HCT116 (cell line): ENCODE measurements at regions not wholly inside any gene's neighbourhood (a gene's known extent, or its start where the extent isn't known, plus 50 kb on each side); places are given as distances from the start of the nearest gene placed in this dataset.

Source experiments
- ATAC-seq: fragments of 200-7000 bp; cut with Tn5 transposase; 2 replicates; pipeline ENCODE4 v1.9.1; 2020; ENCODE audit warnings: mild to moderate bottlenecking, moderate library complexity
- BruUV-seq: library from RNA; stranded (reverse); fragments of 400-500 nt; replicated peaks from 2 replicates; lab custom pipeline; 2021; lab: Mats Ljungman, UMichigan
- CTCF ChIA-PET: fragments of 300-600 bp; sonication (Branson Sonifier 250); formaldehyde crosslinking; loops from one replicate; lab custom pipeline; 2021; ENCODE audit warnings: antibody characterized with exemption; lab: Charles Lee
- POLR2A ChIA-PET: fragments of 300-600, 350-600 bp; sonication (Branson Sonifier 250); formaldehyde crosslinking; loops from one replicate; lab custom pipeline; 2021; ENCODE audit warnings: antibody characterized with exemption; lab: Charles Lee
- RAD21 ChIA-PET, 2 experiments: fragments of 300-600 bp; sonication (Branson Sonifier 250); formaldehyde crosslinking; loops; one replicate each; lab custom pipeline; 2023; ENCODE audit warnings: low total read pairs in 2 of 2; ENCODE audit not compliant: uncharacterized antibody in 2 of 2, unreplicated experiment in 2 of 2, low non-redundant PET in 1 of 2; lab: Charles Lee
- DNase-seq: peaks from one replicate; pipeline ENCODE4 v3.0.0-alpha.2; 2010; ENCODE audit warnings: low read depth, low spot score
- H2AFZ ChIP-seq: fragments of 200-600 bp; shearing (Covaris generic), sonication (generic); 2 replicates; pipeline ENCODE4 v1.6.1; 2017; ENCODE audit warnings: low read depth, mixed run types, mixed read lengths, antibody characterized with exemption, low read length; ENCODE audit not compliant: poor library complexity, severe bottlenecking
- H3K27ac ChIP-seq: 2 replicates; pipeline ENCODE4 v1.5.1; 2012; ENCODE audit warnings: low read depth, low read length
- H3K27me3 ChIP-seq: fragments of 200-600 bp; sonication (generic); 2 replicates; pipeline ENCODE4 v1.6.1; 2016; ENCODE audit warnings: mixed run types, low read length, mixed read lengths; ENCODE audit not compliant: insufficient read depth
- H3K36me3 ChIP-seq, 2 experiments: fragments of 200-500 bp in 1 of 2; fragments of 200-600 bp in 1 of 2; sonication (Bioruptor generic) in 1 of 2; sonication (generic) in 1 of 2; 2 replicates each; pipeline versions ENCODE4 v1.5.1 to v1.6.1; 2014 to 2016; ENCODE audit warnings: low read length in 2 of 2, inconsistent platforms in 1 of 2, mixed read lengths in 1 of 2, mixed run types in 1 of 2; ENCODE audit not compliant: insufficient read depth in 2 of 2, control insufficient read depth in 1 of 2
- H3K4me1 ChIP-seq, 2 experiments: fragments of 200-600 bp in 1 of 2; sonication (generic) in 1 of 2; 2 replicates each; pipeline versions ENCODE4 v1.5.1 to v1.6.1; 2012 to 2017; ENCODE audit warnings: low read length in 2 of 2, inconsistent platforms in 1 of 2, mild to moderate bottlenecking in 1 of 2, mixed read lengths in 1 of 2, mixed run types in 1 of 2, moderate library complexity in 1 of 2; ENCODE audit not compliant: insufficient read depth in 2 of 2, control insufficient read depth in 1 of 2
- H3K4me2 ChIP-seq: fragments of 200-600 bp; sonication (generic); 2 replicates; pipeline ENCODE4 v1.6.1; 2017; ENCODE audit warnings: mixed run types, low read length, mixed read lengths
- H3K4me3 ChIP-seq, 2 experiments: fragments of 200-600 bp in 1 of 2; sonication (generic) in 1 of 2; replicated peaks in 1 of 2; 2 replicates each; pipeline ENCODE4 v1.5.1; 2011 to 2016; ENCODE audit warnings: low read length in 2 of 2, control low read depth in 1 of 2, low read depth in 1 of 2, mild to moderate bottlenecking in 1 of 2, mixed read lengths in 1 of 2, mixed run types in 1 of 2
- H3K79me2 ChIP-seq: fragments of 200-600 bp; sonication (generic); 2 replicates; pipeline ENCODE4 v1.6.1; 2017; ENCODE audit warnings: mild to moderate bottlenecking, mixed run types, low read length, moderate library complexity, mixed read lengths; ENCODE audit not compliant: insufficient read depth
- H3K9ac ChIP-seq: fragments of 200-600 bp; sonication (generic); 2 replicates; pipeline ENCODE4 v1.6.1; 2016; ENCODE audit warnings: low read length, mixed read lengths
- H3K9me2 ChIP-seq: fragments of 200-600 bp; sonication (generic), shearing (Covaris generic); 2 replicates; pipeline ENCODE4 v1.6.1; 2017; ENCODE audit warnings: mixed run types, mild to moderate bottlenecking, moderate library complexity; ENCODE audit not compliant: insufficient read depth
- H3K9me3 ChIP-seq, 2 experiments: fragments of 200-500 bp in 1 of 2; fragments of 200-600 bp in 1 of 2; sonication (Bioruptor generic) in 1 of 2; sonication (generic) in 1 of 2; 2 replicates each; pipeline ENCODE4 v1.6.1; 2014 to 2017; ENCODE audit warnings: low read length in 2 of 2, mixed read lengths in 2 of 2, inconsistent platforms in 1 of 2, low read depth in 1 of 2, mild to moderate bottlenecking in 1 of 2, mixed run types in 1 of 2, moderate library complexity in 1 of 2; ENCODE audit not compliant: control insufficient read depth in 1 of 2, insufficient read depth in 1 of 2
- H4K20me1 ChIP-seq: fragments of 200-600 bp; sonication (generic), shearing (Covaris generic); 2 replicates; pipeline ENCODE4 v1.6.1; 2017; ENCODE audit warnings: mixed run types, mild to moderate bottlenecking, moderate library complexity; ENCODE audit not compliant: insufficient read depth
- CBX3 ChIP-seq: IDR thresholded peaks from 2 replicates; pipeline ENCODE4 v1.6.1; 2012; ENCODE audit warnings: low read depth
- CEBPB ChIP-seq: IDR thresholded peaks from 2 replicates; pipeline ENCODE4 v1.6.1; 2012; ENCODE audit warnings: low read depth
- EGR1 ChIP-seq: IDR thresholded peaks from 2 replicates; pipeline ENCODE4 v1.6.1; 2012; ENCODE audit warnings: low read depth
- EZH2 ChIP-seq: fragments of 200-600 bp; sonication (generic); IDR thresholded peaks from 2 replicates; pipeline ENCODE4 v1.6.1; 2017; ENCODE audit warnings: antibody characterized with exemption, mixed run types
- EZH2phosphoT487 ChIP-seq: fragments of 200-600 bp; IDR thresholded peaks from 2 replicates; pipeline ENCODE4 v1.6.1; 2018; ENCODE audit warnings: antibody characterized with exemption, borderline replicate concordance
- FOSL1 ChIP-seq: IDR thresholded peaks from 2 replicates; pipeline ENCODE4 v1.6.1; 2012; ENCODE audit warnings: low read depth
- JUND ChIP-seq: IDR thresholded peaks from 2 replicates; pipeline ENCODE4 v1.6.1; 2012
- MAX ChIP-seq: IDR thresholded peaks from 2 replicates; pipeline ENCODE4 v1.6.1; 2012
- POLR2A ChIP-seq: IDR thresholded peaks from 2 replicates; pipeline ENCODE4 v1.7.0; 2011; ENCODE audit warnings: borderline replicate concordance; ENCODE audit not compliant: insufficient read depth, insufficient read length; ENCODE audit errors: extremely low read depth
- POLR2AphosphoS5 ChIP-seq: IDR thresholded peaks from 2 replicates; pipeline ENCODE4 v1.6.1; 2011; ENCODE audit warnings: mild to moderate bottlenecking, low read depth, low read length, moderate library complexity
- RAD21 ChIP-seq: IDR thresholded peaks from 2 replicates; pipeline ENCODE4 v1.6.1; 2012; ENCODE audit warnings: low read depth, mild to moderate bottlenecking
- SIN3A ChIP-seq: IDR thresholded peaks from 2 replicates; pipeline ENCODE4 v1.6.1; 2012; ENCODE audit warnings: low read depth
- SP1 ChIP-seq: IDR thresholded peaks from 2 replicates; pipeline ENCODE4 v1.6.1; 2012; ENCODE audit warnings: low read depth
- SRF ChIP-seq: IDR thresholded peaks from 2 replicates; pipeline ENCODE4 v1.6.1; 2012; ENCODE audit warnings: low read depth
- TCF7L2 ChIP-seq: IDR thresholded peaks from 2 replicates; pipeline ENCODE4 v1.7.0; 2011; ENCODE audit warnings: borderline replicate concordance, inconsistent platforms; ENCODE audit not compliant: insufficient read depth, insufficient read length; ENCODE audit errors: extremely low read depth
- YY1 ChIP-seq: IDR thresholded peaks from 2 replicates; pipeline ENCODE4 v1.6.1; 2011; ENCODE audit warnings: low read length, low read depth, moderate library complexity, mild to moderate bottlenecking; ENCODE audit not compliant: insufficient replicate concordance; ENCODE audit errors: extremely low read depth
- ZFX ChIP-seq: fragments of 450-650 bp; IDR thresholded peaks from 2 replicates; pipeline ENCODE4 v1.6.1; 2017
- ZNF274 ChIP-seq: fragments of 200-500 bp; sonication (Bioruptor generic); IDR thresholded peaks from 2 replicates; pipeline ENCODE4 v1.6.1; 2014; ENCODE audit warnings: mild to moderate bottlenecking, low read depth, low read length, inconsistent platforms
- intact Hi-C: fragments of 100-400 bp; cut with micrococcal nuclease; formaldehyde crosslinking; loops from 2 replicates; pipeline ENCODE4 v1.10.0; 2022
- TF ChIP-seq, protein P1 (sequence below), 3 experiments: fragments of 200-600 bp in 1 of 3; sonication (generic) in 1 of 3; IDR thresholded peaks in 2 of 3; conservative IDR thresholded peaks in 1 of 3; 2 replicates each; pipeline ENCODE4 v1.5.1; 2012 to 2017; ENCODE audit warnings: low read depth in 2 of 3, low read length in 2 of 3, antibody characterized with exemption in 1 of 3, borderline replicate concordance in 1 of 3, control low read depth in 1 of 3, mild to moderate bottlenecking in 1 of 3, mixed read lengths in 1 of 3, mixed run types in 1 of 3, moderate library complexity in 1 of 3; ENCODE audit not compliant: insufficient read depth in 1 of 3
- TF ChIP-seq, protein P2 (sequence below): IDR thresholded peaks from 2 replicates; pipeline ENCODE4 v1.6.1; 2011; ENCODE audit warnings: mild to moderate bottlenecking, low read length, moderate library complexity; ENCODE audit not compliant: insufficient replicate concordance; ENCODE audit errors: extremely low read depth

GRCh38 chr10:2929480-2930258 lies 137.7 kb upstream of the PFKP start:
- peaks cover 20% of the 10 kb centered on the region for H3K27me3 ChIP-seq
- ChIA-PET POLR2A (no interaction called here), RAD21 (no interaction called here), CTCF (interaction anchor here (2.2 to 2.4 kb wide), 2 partner anchors 49 to 115 kb away, joined by 17 to 68 read pairs; no protein-coding TSS in a partner anchor)
- no peak overlapping the region for H3K27ac ChIP-seq
- H2AFZ ChIP-seq = no peak overlapping the region
- H3K79me2 ChIP-seq = no peaks in the 10 kb centered on the region
- TF ChIP-seq EZH2 (no peak), FOSL1 (no peak), SIN3A (no peak), MAX (no peak), TCF7L2 (no peak), CEBPB (no peak), JUND (no peak), CBX3 (no peak), SP1 (no peak), SRF (no peak), POLR2A (no peak), POLR2AphosphoS5 (no peak), ZNF274 (no peak), YY1 (no peak), RAD21 (no peak), EZH2phosphoT487 (no peak), ZFX (no peak), EGR1 (no peak)
- TF ChIP-seq, protein P1, sequence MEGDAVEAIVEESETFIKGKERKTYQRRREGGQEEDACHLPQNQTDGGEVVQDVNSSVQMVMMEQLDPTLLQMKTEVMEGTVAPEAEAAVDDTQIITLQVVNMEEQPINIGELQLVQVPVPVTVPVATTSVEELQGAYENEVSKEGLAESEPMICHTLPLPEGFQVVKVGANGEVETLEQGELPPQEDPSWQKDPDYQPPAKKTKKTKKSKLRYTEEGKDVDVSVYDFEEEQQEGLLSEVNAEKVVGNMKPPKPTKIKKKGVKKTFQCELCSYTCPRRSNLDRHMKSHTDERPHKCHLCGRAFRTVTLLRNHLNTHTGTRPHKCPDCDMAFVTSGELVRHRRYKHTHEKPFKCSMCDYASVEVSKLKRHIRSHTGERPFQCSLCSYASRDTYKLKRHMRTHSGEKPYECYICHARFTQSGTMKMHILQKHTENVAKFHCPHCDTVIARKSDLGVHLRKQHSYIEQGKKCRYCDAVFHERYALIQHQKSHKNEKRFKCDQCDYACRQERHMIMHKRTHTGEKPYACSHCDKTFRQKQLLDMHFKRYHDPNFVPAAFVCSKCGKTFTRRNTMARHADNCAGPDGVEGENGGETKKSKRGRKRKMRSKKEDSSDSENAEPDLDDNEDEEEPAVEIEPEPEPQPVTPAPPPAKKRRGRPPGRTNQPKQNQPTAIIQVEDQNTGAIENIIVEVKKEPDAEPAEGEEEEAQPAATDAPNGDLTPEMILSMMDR (IDR thresholded peaks at IDR 0.05 in 2 of 3, conservative IDR thresholded peaks at IDR 0.05 in 1 of 3; ENCODE audit: borderline replicate concordance in 1 of 3, insufficient read depth in 1 of 3, low read depth in 2 of 3, low read length in 2 of 3) = no peak
- TF ChIP-seq, protein P2, sequence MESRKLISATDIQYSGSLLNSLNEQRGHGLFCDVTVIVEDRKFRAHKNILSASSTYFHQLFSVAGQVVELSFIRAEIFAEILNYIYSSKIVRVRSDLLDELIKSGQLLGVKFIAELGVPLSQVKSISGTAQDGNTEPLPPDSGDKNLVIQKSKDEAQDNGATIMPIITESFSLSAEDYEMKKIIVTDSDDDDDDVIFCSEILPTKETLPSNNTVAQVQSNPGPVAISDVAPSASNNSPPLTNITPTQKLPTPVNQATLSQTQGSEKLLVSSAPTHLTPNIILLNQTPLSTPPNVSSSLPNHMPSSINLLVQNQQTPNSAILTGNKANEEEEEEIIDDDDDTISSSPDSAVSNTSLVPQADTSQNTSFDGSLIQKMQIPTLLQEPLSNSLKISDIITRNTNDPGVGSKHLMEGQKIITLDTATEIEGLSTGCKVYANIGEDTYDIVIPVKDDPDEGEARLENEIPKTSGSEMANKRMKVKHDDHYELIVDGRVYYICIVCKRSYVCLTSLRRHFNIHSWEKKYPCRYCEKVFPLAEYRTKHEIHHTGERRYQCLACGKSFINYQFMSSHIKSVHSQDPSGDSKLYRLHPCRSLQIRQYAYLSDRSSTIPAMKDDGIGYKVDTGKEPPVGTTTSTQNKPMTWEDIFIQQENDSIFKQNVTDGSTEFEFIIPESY = no peak
- H3K4me3 ChIP-seq = no peak overlapping the region
- intact Hi-C loops = no loop called here
- no peaks in the 10 kb centered on the region for H4K20me1 ChIP-seq
- H3K36me3 ChIP-seq = no peaks in the 10 kb centered on the region
- H3K9me2 ChIP-seq = no peaks in the 10 kb centered on the region
- no peaks in the 10 kb centered on the region for H3K9me3 ChIP-seq
- no peak overlapping the region for H3K9ac ChIP-seq
- 0 out of 4 replicates have a peak, but pooled peaks cover 0 to 3% of the 10 kb centered on the region in 2 experiments for H3K4me1 ChIP-seq
- BruUV-seq = no TSS peak
- no peak overlapping the region for H3K4me2 ChIP-seq
- DNase-seq (no peak), ATAC-seq (no peak)
